ENCODE measurements at regions not wholly inside any gene's neighbourhood (a gene's known extent, or its start where the extent isn't known, plus 50 kb on each side); places are given as distances from the start of the nearest gene placed in this dataset.

DNA sequence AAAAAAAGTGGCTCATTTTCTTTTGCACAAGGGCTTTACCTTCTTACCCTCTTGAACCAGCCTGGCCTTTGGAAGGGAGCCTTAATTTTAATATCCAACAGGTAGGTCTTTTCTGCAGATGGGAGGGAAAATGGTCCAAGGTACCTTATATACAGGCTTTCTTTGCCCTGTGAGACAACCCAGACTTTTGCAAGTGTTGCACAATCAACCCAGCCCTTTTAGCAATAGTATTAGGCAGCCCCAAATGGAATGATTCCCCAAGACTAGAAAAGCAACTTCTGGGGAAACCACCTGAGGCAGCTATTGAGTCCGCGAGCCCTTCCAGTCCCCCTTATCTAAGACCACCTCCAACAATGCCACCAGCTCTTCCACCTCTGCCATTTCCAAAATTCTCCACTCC is 1138.3 kb downstream of the XPNPEP1 start:
- no peak for DNase-seq (ENCODE audit: low spot score)

DNA sequence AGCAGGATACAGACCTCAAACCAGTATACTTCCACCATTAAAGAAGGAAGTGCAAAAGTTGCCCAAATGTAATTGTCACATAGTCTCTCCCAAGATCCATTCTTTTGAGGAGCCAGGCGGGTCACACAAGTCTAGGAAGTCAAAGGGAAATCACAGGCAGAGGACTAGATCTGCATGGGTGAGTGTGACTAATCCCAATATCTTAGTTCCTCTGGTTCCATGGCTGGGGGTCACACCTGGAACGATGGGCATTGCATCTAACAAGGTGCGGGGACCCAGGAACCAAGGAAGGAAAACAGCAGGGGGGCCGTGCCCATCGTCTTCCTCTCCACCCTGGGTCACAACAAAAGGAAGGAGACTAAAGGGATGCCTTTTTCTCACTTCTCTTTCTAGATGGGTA is 1138.8 kb downstream of the XPNPEP1 start:
- DNase-seq (ENCODE audit: low spot score), result no peak

DNA sequence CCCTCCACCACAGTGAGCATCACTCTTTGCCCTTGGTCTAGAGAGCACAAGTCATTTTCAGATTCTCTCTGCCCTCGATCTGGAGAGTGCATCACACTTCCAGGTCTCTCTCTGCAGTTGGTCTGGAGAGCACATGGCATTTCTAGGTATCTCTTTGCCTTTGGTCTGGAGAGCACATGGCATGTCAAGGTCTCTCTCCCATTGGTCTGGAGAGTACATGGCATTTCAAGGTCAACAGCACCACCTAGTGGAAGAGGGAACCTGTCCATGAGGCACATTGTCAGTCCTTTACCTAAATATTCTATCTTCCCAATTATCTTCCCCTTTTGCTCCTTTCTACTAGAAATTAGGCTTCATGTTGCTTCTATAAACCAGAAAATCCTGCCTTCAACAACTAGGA is 1139.4 kb downstream of the XPNPEP1 start:
- no peak for DNase-seq (ENCODE audit: low spot score)

DNA sequence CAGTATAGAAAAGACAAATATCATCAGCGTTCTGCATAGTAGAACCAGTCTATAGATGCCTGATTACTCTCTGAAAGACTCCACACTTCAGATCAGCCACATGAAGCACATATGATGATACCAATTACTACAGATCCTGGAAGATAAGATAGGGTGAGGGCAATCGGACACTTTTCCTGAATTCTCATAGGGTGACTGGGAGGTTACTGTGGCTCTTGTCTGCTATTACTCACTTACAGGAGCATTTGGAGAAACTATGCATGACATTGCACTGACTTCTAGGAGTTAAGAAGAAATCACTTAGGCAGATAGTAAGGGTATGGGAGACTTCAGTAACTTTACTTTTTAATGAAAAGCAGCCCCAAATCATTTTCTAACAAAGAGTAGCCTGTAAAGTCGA is 1140.9 kb downstream of the XPNPEP1 start:
- no peak for DNase-seq (ENCODE audit: low spot score)

DNA sequence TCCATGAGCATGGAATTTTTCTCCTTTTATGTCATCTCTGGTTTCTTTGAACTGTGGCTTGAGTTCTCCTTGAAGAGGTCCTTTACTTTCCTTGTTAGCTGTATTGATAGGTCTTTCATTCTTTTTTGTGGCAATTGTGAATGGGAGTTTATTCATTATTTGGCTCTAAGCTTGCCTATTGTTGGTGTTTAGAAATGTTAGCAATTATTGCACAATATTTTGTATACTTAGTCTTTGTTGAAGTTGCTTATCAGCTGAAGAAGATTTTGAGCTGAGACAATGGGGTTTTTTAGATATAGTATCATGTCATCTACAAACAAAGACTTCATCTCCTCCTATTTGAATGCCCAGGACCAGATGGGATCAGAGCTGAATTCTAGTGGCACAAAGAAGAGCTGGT is 1143.8 kb downstream of the XPNPEP1 start:
- no peak for DNase-seq (ENCODE audit: low spot score)

DNA sequence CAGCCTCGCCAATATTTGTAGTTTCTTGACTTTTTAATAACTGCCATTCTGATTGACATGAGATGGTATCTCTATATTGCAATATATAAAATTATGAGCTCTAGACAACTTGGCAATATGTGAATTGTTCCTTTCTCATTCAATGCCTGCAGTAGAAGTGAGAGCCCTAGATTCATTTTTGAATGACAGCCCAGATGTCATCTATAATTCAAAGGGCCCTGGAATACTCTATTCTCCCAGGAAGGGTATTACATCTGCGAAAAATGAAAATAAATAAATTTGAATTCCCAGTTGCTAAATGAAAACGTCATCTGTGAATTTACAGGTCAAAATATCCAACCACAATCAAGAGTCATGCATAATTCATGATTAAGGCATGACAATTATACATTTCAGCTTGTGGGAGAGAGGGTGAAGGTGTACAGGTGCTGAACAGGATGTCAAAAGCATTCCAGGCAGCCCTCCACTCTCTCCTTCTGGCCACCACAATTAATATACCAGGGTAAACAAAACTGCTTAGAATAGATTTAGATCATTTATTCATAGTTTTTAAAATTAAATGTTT is 1147.3 kb downstream of the XPNPEP1 start:
- DNase-seq (ENCODE audit: low spot score), result no peak

DNA sequence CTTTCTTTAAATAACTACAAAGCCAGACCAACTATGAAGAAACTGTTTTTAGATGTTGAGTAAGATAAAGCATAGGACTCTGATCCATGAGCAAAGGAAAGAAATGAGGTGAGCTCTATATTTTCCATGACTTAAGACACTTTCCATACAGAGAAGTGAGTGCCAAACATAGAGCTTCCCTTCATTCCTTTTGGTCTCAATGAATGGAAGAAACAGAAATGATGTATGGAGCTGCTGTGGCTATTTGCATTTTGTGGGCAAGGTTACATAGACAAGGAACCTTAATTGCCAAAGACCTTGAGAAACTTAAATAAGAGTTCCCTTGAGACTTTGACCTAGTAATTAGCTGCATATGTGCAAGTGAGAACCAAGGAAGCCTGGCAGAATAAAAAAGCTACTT is 1152.2 kb downstream of the XPNPEP1 start:
- DNase-seq (ENCODE audit: low spot score), result no peak

DNA sequence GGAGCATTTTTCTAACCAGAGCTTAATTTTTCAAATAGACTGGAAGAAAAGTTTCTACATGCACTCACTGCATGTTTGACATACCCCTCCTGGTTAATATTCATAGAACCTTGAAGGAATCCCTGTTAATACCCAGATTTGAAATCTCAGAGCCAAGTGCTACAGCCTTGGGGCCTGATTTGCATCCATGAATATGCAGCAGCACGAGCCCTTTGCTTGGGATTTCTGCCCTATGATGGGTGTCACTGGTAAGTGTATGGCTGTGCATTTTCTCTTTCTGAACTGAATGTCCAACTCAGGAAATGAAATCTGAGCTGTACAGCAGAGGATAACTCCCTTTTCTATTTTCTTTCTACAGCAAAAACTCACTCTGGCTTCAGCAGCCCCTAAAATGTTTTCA is 1157.5 kb downstream of the XPNPEP1 start:
- DNase-seq (ENCODE audit: low spot score), result no peak

DNA sequence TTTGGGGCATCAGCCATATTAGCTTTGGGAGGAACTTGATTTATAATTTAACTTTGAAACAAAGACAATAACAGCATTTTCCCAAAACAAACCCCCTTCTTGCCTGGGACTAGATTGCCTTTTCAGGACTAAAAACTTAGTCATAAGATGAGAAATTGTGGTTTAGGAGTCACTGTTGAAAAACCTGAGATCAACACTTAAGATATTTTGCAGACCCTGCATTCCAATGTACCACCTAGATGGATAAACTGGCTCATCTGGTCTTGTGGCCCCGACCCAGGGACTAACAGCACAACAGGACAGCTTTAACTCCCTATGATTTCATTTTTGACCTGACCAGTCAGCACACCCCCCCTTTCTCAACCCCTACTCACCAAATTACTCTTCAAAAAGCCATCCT is 1165.4 kb downstream of the XPNPEP1 start:
- DNase-seq (ENCODE audit: low spot score), result no peak

DNA sequence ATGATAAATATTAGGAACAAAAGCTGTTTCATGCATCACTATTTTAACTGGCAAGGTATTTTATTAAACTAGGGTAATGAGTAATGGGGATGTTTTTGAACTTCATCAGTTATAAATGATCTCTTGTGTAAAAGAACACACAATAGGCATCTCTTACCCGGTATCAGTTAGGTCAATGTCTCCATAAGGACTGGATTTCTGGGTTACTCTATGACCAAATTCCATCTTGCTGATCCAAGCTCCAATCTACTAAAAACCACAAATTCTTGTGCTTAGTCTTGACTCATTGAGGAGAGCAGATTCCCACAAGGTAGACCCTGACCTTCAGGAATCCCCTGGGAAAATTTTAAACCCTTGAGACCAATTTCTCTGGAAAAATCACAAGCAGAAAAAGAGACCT is 1167.7 kb downstream of the XPNPEP1 start:
- DNase-seq (ENCODE audit: low spot score), result no peak

DNA sequence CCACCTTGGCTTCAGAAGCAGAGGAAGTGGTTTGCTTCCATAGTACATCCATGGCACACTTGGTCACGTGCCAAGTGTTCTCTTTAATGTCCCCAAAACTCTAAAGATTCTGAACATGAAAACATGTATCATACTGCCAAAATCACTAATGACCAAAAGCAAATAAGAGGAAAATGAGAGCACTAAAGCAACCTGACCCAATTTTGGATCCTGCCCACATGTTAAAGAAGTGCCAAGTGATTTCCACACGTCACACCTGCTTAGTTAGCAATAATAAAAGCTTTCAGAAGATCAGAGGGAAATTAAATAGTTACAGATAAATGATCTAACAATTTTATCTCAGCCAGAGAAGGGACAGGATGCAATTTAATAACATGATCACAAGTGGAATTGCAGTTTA is 1170.0 kb downstream of the XPNPEP1 start:
- DNase-seq (ENCODE audit: low spot score), result no peak

DNA sequence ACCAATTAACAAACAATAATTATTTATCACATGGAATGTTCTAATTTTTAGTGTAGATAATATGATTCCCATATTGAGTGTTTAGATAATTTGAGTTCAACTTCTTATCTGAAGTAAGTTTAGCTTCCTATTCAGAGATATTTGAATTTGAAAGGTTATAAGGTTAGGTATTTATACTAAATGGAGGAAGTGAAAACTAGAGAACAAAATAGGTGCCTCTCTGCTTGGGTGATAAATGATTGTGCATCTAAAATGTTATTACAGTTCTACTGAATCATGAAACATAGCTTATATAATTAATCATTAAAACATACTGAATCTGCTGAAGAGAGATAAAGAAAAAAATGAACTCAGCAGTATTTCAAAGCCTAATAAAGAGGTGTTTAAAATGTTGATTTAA is 1174.3 kb downstream of the XPNPEP1 start:
- DNase-seq (ENCODE audit: low spot score), result no peak

DNA sequence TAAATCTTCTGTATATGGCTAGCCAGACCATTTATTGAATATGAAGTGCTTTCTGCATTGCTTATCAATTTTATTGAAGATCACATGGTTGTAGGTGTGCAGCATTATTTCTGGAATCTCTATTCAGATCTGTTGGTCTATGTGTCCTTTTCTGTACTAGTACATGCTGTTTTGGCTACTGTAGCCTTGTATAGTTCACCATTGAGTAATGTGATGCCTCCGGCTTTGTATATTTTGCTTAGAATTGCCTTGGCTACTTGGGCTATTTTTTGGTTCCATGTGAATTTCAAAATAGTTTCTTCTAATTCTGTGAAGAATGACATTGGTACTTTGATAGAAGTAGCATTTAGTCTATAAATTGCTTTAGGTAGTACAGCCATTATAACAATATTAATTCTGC is 1187.2 kb downstream of the XPNPEP1 start:
- DNase-seq (ENCODE audit: low spot score), result no peak

DNA sequence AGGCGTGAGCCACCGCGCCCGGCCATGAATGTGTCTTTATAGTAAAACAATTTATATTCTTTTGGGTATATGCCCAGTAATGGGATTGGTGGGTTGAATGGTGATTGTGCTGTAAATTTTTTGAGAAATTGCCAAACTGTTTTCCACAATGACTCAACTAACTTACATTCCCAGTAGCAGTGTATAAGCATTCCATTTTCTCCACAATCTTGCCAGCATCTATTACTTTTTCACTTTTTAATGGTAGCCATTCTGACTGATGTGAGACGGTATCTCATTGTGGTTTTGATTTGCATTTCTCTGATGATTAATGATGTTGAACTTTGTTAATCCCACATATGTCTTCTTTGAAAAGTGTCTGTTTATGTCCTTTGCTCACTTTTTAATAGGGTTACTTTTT is 1187.9 kb downstream of the XPNPEP1 start:
- DNase-seq (ENCODE audit: low spot score), result no peak

DNA sequence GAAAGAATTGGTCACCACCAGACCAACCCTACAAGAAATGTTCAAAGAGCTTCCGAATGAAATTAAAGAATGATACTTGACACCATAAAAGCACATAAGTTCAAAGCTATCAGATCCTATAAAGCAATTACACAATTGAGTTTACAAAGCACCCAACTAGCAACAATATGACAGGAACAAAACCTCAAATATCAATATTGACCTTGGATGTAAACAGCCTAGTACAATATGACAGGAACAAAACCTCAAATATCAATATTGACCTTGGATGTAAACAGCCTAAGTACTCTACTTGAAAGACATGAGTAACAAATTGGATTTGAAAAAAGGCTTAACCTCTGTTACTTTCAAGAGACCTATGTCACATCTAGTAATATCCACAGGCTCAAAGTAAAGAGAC is 1201.4 kb downstream of the XPNPEP1 start:
- no peak for DNase-seq (ENCODE audit: low spot score)

DNA sequence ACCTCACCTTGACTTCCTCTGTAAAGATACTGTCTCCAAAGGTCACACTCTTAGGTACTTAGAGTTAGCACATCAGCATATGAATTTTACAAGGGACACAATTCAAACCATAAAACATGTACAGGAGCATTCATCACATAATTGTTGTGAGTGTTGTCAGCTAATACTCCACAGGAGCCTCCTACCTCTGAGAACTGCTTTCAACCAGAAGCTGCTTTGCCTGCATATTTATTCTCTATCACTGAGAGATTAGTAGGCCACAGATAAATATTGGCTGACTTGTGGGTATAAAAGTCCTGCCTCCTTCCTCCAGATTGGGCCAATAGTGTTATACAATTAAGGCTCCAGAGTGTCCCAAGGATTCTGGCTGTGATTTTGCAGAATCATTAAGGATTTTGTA is 1207.0 kb downstream of the XPNPEP1 start:
- no peak for DNase-seq (ENCODE audit: low spot score)

DNA sequence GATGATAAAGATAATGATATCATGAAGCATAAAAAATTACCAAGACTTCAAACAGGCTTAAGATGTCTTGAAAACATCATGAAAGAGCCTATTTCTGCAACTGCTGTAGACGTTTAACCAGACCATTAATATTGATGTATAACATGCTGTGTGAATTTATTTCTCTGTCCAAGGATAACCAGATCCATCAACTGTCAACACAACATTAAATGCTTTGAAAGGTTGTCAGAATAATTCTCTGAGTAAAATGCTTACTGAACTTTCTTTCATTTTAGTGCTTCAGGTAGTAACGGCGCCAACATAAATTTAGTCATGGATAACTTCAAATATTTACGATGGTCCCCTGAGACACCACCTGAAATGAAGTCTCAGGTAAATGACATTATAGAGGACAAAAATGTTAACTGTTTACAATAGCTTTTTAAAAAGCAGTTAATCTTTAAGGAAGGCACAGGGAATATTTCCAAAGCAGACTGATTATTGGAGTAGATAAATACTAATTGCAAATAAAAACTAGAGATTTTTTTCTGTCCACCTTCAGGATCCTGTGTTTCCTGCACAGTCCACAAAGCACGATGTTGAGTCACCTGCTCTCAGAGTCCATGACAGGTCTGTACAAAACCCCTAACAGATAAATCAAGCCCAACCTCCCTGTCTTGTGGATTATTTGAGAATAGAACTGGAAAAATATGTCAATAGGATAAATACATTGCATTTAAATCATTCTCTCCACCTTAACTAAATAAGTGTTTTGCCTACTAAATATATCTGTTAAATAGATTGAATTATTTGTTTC is 1213.2 kb downstream of the XPNPEP1 start:
- no peak for DNase-seq (ENCODE audit: low spot score)

DNA sequence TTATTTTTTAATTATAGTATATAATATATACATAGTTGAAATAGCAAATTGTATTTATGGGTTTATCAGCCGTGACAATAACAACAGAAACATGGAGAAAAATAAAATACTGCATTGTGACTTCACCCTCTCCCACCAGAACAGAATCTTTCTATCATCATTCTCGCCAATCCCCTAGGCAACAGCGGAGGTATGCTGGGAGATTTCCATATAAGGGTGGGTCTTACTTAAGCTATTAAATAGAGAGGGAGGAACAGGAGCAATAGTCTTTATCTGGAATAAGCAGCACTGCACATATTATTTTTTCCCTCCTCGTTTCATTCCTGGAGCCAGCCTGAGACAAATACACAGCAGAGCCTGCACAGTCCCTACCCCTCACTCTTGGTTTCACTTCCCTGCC is 1214.9 kb downstream of the XPNPEP1 start:
- DNase-seq (ENCODE audit: low spot score), result no peak

DNA sequence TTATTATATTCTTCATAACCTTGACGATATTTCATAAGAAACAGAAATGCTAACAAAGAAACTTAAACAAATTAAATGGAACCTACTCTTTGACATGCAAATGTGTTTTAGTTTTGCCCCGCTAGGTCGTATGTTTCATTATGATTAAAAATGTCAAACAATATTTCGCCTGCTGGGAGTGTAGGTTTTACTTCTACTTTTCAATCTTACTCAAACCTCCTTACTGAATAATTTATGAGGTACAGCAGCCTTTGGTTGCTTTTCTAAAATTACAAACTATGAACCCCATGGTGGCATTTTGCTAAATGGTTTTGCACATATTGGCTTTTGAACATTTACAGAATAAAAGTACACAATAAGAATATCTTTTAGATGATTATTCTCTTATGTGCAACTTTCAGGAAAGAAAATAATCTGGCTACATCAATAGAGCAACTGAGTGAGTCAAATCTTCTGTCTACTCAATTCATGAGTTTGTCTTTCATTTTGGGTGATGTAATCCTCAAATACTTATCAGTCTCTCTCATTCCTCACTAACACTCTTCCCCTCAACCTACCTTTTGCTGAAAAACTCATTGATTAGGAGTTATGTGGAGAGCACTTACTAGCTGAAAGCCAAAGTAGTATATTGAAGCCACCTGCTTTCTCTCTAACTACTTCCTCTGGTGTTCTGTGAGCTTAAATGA is 1226.4 kb downstream of the XPNPEP1 start:
- DNase-seq (ENCODE audit: low spot score), result no peak

DNA sequence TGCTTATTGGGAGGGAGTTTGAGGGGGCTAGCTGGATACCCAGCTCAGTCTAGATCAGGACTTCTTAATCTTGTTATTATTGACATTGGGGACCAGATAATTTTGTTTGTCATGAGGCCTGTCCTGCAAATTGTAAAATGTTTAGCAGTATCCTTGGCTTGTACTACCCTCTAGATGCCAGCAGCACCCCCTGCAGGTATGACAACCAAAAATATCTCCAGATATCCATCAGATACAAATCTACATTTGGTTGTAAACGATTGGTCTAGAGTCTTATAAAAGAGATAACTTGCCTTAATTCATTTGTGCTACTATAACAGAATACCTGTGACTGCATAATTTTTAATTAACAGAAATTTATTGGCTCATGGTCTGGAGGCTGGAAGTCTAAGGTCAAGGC is 1232.2 kb downstream of the XPNPEP1 start:
- no peak for DNase-seq (ENCODE audit: low spot score)

DNA sequence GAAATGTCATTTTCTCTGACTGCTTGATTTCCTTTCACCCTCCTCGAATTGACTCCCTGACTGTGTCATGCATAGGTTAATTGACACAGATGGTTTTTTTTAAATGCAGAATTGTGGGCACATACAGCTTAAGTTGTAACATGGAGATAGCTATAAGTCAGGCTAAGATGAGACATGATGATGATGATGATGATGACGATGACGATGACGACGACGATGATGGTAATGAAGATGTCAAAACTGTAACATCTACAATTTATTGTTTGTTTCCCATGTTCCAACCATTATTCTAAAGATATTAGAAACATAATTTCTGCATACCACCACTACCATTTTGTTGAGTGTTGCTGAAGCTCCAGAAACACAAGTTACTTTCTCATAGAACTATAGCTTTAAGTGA is 1232.8 kb downstream of the XPNPEP1 start:
- DNase-seq (ENCODE audit: low spot score), result no peak

DNA sequence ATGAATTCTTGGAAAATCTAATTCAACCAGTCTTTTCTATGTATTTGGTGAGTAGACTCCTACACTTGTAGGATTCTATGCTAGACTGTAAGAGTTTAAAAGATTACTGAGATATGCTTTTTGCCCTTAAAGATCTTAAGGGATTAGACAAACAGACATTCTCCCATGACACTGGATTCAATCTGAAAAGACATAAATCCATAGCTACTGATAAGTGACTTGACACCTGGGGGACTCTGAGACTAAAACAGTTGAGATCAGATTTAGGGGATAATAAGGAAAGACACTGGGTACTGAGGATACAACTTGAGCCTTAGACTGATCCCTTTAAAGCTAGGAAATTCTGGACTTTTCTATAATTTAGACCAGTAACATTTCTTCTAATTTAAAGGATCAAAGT is 1233.4 kb downstream of the XPNPEP1 start:
- DNase-seq (ENCODE audit: low spot score), result no peak

DNA sequence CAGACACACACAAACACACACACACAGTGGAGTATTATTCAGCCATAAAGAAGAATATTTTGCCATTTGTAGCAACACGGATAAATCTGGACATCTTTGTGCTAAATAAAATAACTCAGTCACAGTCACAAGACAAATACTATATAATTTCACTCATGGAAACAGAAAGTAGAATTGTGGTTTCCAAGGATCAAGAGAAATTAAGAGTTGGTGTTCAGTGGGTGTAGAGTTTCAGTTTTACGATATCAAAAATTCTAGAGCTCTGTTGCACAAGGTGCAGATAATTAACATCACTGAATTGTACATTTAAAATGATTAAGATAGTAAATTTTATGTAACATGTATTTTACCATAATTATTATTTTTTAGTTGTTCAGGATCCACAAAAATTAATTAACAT is 1235.0 kb downstream of the XPNPEP1 start:
- DNase-seq (ENCODE audit: low spot score), result no peak

Measured in AG08396 (cell line).